Fibroblast of upper back skin (primary cell): ENCODE measurements at regions not wholly inside any gene's neighbourhood (a gene's known extent, or its start where the extent isn't known, plus 50 kb on each side); places are given as distances from the start of the nearest gene placed in this dataset.
"Not testable (repeated sequence)": the region's sequence is repeated elsewhere in the genome, so short reads cannot be mapped to it uniquely, and the experiment has no call there.

Experiments
- DNase-seq: peaks from one replicate; pipeline ENCODE4 v3.0.0-alpha.2; 2013

DNA sequence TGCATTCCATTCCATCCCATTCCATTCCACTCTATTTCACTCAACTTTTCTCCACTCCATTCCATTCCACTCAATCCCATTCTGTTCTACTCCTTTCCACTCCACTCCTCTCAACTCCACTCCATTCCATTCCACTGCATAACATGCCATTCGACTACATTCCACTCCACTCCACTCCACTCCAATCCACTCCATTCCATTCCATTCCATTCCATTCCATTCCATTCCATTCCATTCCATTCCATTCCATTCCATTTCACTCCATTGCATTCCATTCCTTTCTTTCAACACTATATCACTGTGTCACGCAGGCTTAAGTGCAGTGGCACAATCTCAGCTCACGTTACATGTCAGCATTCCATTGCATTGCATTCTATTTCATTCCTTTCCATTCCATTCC lies 1430.4 kb downstream of the TSPY10 start:
- not testable (repeated sequence) for DNase-seq

GRCh38 chrY:10973422-10973821 lies 1445.7 kb downstream of the TSPY10 start:
- DNase-seq = no peak

DNA sequence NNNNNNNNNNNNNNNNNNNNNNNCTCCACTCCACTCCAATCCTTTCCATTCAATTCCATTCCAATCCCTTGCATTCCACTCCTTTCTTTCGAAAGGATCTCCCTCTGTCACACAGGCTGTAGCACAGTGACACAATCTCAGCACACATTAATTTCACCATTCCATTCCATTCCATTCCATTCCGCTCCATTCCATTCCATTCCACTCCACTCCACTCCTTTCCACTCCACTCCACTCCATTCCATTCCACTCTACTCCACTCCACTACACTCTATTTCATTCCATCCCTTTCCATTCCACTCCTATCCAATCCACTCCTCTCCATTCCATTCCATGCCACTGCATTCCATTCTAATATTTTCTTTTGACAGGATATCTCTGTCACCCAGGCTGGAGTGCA lies 1459.0 kb downstream of the TSPY10 start:
- DNase-seq = no peak

- no peak for DNase-seq
Measured at GRCh38 chrY:10987626-10988025, 1459.9 kb downstream of the TSPY10 start.

DNA sequence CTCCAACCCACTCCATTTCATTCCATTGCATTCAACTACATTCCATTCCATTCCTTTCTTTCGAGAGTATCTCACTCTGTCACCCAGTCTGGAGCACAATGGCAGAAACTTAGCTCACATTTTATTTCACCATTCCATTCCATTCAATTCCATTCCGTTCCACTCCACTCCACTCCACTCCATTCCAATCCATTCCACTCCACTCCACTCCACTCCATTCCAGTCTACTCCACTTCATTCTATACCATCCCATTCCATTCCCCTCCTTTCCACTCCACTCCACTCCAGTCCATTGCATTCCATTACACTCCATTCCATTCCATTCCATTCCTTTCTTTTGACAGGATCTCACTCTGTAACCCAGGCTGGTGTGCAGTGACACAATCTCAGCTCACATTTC lies 1466.3 kb downstream of the TSPY10 start:
- no peak for DNase-seq

- not testable (repeated sequence) for DNase-seq
Measured at GRCh38 chrY:10999715-11000114, 1472.0 kb downstream of the TSPY10 start.

DNA sequence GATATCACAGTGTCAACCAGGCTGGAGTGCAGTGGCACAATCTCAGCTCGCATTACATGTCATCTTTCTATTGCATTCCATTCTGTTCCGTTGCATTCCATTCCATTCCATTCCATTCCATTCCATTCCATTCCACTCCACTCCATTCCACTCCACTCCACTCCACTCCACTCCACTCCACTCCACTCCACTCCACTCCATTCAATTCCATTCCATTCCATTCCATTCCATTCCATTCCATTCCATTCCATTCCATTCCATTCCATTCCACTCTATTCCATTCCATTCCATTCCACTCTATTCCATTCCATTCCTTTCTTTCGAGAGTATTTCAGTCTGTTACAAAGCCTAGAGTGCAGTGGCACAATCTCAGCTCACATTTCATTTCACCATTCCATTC lies 1486.5 kb downstream of the TSPY10 start:
- not testable (repeated sequence) for DNase-seq

- no peak for DNase-seq
Measured at GRCh38 chrY:11022734-11023133, 1495.1 kb downstream of the TSPY10 start.

DNA sequence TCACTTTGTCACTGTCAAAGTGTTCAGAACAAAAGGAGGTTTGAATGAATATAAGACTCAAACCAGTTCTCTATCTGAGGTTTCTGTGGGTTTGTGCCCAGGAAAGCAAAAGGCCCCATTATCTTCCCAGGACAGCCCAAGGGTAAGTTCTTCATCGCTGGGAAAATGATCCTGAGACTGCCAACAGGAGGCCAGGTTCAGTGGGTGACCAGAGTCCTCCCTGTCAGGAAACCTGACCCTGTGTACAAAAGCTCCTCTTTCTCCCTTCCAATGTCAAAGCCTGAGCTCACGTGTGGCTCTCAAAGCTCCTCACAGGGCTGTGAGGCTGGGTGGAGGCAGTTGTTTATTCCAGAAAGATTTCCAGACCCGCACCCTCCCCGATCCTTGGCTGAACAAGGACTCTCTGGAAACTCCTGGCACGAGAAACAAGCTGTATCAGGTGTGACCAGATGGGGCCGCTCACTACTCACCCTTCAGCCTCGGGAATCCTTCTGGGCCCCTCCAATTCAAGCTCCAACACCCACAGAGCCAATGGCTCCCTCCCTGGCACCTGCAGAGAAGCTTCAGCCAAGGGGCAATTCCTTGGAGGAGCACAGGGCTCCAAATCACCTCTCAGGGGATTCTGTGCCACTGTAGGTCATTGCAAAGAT lies 1516.7 kb downstream of the TSPY10 start:
- no peak for DNase-seq

DNA sequence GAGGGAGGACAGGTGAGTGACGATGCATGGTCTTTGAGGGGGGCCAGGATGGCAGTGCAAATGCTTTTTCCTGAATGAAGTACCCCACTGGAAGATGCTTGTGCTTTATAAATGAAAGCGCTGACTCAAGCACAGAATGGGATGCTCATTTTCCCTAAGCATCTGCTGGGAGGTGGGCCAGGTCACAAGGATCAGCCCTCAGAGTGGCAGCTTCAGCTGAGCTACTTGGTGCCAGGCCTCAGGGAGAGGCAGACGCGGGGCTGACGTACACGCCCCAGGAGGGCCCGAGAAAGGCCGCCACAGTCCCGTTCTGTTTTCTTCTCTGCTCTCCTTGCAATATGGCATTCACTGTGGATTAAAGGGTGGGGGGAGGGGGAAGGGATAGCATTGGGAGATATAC lies 1535.8 kb downstream of the TSPY10 start:
- DNase-seq = no peak

DNA sequence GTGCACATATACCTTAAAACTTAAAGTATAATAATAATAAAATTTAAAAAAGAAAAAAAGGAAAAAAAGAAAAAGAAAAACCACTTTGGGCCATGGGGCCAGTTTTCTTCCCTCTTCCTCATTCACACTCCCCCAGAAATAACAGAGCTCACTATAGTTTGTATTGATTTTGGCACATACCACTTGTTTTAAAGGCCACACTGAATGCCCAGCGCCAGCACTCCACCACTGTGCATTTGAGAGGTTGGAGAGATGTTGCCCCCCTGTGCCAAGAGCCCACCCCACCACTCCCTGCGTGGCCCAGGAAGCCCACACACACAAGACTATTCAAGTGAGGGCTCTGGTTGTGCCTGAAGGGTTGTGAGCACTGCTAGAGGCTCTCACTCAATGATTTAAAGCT lies 1536.3 kb downstream of the TSPY10 start:
- no peak for DNase-seq

GRCh38 chrY:11064376-11064775 lies 1536.7 kb downstream of the TSPY10 start:
- DNase-seq = no peak

DNA sequence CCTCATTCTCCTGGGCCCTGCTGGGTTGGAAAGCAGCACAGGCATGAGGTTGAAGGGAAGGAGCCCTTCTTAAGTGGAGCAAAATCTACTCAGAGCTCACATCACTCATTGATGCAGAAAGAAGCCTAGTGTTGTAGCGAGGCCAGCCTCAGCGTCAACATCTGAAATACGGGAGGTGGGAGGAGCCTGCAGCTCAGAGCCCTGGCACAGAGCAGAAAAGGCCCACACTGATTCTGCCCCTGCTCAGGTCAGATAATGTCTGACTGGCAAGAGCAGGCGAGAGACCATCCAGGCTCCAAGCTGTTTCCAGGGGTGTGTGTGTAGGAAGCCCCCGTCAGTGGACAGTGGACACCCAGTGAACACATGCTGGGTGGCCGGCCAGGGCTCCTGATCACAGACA lies 1541.6 kb downstream of the TSPY10 start:
- DNase-seq = no peak

GRCh38 chrY:11070250-11071113 lies 1542.8 kb downstream of the TSPY10 start:
- no peak for DNase-seq

- not testable (repeated sequence) for DNase-seq
Measured at GRCh38 chrY:11085801-11086200, 1558.1 kb downstream of the TSPY10 start.

DNA sequence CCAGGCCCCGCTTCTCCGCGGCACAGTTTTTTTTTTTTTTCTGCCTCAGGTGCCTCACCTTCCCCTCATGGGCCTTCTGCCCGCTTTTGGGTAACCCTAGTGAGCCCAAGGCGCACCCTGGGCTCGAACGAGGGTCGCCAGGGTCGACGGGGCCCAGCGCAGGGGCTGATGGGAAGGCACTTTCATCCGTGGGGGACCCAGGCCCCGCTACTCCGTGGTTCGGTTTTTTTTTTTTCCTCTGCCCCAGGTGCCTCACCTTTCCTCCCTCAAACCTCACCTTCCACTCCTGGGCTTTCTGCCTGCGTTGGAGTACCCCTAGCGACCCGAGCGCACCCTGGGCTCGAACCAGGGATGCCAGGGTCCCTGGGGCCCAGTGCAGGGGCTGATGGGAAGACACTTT lies 1569.8 kb downstream of the TSPY10 start:
- DNase-seq = not testable (repeated sequence)

GRCh38 chrY:11098419-11098818 lies 1570.7 kb downstream of the TSPY10 start:
- DNase-seq = not testable (repeated sequence)

DNA sequence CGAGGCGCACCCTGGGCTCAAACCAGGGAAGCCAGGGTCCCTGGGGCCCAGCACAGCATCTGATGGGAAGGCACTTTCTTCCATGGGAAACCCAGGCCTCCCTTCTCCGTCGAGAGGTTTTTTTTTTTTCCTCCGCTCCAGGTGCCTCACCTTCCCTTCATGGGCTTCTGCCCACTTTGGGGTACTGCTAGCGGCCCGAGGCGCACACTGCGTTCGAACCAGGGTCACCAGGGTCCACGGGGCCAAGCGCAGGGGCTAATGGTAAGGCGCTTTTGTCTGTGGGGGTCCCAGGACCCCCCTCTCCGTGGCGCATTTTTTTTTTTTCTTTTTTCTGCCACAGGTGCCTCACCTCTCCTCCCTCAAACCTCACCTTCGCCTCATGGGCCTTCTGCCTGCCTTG lies 1571.3 kb downstream of the TSPY10 start:
- DNase-seq = no peak

GRCh38 chrY:11100472-11100871 lies 1572.8 kb downstream of the TSPY10 start:
- DNase-seq = not testable (repeated sequence)

DNA sequence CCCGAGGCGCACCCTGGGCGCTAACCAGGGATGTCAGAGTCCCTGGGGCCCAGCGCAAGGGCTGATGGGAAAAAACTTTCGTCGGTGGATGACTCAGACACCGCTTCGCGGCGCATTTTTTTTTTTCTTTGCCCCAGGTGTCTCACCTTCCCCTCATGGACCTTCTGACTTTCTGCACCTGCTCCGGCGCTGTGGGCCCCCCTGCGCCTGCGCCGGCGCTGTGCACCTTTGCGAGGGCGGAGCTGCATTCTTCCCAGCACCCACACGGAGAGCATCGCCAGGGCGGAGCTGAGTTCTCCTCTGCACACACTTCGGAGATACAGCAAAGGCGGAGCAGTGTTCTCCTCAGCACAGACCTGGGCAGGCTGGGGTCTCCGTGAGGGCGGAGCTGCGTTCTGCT lies 1575.3 kb downstream of the TSPY10 start:
- not testable (repeated sequence) for DNase-seq

DNA sequence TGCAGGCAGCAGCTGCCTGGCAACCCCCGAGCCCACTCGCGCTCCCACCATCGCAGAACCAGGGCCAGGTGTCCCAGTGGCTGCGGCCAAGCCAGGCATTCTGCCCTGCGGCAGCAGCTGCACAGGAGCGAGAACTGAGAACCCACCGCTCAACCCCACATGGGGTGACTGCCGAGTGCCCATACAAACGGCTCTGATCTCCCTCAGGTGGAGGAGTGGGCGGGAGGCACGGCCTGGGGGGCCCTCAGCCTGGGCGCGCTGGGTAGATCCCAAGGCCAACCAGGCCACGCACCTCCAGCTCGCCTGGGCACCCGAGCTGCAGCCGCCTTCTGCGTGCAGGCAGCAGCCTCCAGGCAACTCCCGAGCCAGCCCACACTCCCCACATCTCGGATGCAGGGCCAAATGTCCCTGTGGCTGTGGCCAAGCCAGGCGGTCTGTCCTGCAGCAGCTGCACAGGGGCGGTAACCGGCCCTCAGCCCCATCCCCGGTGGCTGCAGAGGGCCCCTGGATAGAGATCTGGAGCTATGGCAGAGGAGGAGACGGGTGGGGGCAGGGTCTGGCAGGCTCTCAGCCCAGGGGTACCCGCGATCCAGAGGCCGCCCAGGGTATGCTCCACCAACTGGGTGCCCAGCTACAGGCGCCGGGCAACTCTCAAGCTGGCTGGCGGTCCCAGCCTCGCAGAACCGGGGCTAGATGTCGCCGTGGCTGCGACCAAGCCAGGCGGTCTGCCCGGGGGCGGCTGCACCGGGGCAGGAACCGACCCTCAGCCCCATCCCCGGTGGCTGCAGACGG lies 1579.6 kb downstream of the TSPY10 start:
- DNase-seq = not testable (repeated sequence)

DNA sequence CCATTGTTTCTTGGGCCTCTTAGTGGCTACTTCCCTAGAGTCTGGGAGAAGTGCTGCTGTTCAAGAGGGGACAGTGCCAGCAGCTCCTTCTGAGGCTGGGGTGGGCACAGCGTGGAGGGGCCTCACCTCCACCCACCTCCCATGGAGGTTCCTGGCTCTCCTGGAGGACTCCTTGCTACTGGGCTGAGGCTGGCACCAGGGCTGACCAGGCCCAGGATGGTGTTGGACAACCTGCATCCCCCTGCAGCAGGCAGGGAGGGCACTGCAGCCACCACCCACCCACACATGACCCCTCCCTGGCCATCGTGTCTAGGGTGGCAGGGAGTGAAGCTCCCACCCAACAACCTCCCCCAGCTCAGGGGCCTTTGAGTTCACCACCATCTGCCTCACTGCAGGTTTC lies 1549.3 kb upstream of the USP9Y start:
- not testable (repeated sequence) for DNase-seq

GRCh38 chrY:11156100-11156499 lies 1544.9 kb upstream of the USP9Y start:
- DNase-seq = not testable (repeated sequence)
